ENCODE measurements at regions not wholly inside any gene's neighbourhood (a gene's known extent, or its start where the extent isn't known, plus 50 kb on each side); places are given as distances from the start of the nearest gene placed in this dataset.
"Not testable (repeated sequence)": the region's sequence is repeated elsewhere in the genome, so short reads cannot be mapped to it uniquely, and the experiment has no call there.

DNA sequence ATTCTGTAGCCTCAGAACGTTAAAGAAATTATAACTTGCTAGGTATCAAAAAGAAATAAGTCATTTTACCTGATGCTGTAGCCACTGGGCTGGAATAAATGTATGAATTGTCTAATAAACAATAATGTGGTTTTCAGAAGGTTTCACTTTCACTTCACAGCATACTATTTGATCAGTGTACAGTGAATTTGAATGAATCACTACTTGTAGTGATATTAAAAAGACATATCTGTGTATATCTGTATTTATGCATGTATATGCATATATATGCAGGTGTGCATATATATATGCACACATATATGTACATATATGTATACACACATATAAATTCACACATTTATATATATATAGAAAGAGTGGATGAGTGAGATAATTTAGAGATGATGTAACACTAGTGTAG is 440.0 kb upstream of the PCDH10 start:
- no peak for DNase-seq

DNA sequence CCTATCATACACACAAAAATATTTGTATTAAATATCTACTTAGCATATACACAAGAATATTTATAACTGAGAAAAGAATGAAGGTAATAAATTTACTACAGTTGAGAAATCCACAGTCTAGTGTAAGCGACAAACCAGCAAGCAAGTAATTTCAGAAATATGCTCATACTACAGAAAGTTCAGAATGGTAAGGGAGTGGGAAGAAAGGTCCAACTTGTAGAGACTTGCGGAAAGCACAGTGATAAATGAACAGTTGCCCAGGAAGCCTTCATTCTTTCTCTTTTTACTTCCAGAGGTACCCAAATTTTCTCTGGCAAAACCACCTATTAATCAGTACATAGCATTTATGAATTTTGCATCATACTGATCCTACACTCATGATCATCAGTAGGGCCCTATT is 438.1 kb upstream of the PCDH10 start:
- DNase-seq: no peak

DNA sequence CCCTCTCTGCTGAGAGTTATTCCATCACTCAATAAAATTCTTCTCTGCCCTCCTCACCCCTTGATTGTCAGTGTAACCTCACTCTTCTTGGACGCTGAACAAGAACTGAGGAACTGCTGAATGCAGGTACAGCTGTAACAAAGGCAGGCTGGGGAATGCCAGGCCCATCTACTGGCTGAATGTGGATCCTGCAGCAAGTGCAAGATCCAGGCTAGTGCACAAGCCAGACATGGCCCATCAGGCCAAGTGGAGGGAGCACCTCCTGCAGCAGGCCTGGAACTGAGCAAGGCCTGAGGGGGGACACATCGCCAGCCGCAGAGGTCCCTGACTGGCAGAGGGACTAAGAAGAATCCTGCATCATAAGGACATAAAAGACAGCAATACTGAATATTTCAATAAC is 411.8 kb upstream of the PCDH10 start:
- no peak for DNase-seq

DNA sequence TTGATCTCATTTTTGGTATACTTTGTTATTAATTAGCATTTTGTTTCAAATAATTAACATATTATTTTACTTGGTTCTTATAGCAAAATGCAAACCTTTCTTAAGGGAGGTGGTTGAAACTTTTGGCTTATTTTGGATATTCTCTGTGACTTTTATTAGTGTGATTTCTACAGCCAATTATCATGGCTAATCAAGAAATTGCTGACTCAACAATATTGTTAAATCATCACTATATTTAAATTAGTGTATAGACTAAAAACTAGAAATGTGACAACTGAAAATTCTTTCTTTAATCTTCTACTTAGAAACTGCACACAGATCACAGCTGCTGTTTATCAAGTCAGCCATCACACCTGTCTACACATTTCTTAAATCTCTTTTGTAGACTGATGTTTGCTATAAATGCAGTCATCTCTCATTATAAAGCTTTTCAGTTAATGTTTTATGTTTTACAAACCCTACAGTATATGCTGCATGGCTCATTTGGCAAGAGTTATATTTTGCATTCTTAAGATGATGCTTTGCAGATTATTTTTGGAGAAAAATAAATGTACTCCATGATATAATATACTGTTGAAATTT is 389.8 kb upstream of the PCDH10 start:
- no peak for DNase-seq

DNA sequence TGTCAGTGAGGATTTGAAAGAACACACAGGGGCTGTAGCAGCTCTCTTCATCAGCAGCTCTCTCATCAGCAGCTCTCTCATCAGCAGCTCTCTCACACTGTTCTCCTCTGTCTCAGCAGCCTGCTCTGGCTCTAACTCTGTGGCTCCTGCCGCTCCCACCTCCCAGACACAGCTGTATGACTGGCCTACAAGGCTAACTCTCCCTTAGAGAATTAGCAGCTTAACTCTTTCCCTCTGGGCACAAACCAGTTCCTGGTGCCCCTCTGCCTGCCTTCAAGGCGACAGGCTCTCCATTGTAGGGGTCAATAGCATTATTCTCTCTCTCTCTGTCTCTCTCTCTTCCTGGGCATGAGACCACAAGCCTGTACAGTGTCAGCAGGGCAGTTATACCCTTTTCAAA is 385.6 kb upstream of the PCDH10 start:
- no peak for DNase-seq

DNA sequence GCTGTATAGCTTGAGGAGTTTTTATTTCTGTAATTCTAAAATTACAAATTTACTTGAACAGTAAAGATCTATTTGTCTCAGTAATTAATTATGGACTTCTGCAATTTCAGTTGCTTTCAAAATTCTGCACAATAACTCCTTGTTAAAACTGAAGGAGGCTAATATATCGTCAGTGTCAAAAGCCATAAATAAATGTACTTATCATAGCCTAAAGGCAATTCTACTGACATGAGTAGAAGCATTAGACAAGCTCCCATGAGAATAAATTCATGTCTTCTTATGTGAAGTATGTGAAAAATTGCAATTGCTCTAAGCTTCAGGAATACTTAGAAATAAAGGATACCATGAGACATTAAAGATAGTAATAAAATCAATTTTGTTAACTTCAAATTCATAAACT is 381.2 kb upstream of the PCDH10 start:
- DNase-seq: no peak

DNA sequence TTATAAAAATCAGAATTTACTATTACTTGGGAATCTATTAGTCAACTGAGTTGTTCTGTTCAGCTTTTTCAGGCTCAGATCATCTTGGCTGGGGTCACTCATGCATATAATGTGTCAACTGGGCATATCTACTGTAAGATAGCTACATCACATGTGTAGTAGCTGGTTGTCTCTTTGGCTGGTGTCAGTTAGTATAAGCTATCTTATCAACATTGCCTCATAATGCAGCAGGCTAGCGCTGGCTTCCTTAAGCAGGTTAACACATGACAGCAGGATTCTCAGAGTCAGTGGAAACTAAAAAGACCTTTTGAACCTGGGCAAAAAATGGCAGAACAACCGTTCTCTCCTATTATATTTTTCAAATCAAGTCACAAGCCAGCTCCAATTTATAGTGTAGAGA is 378.3 kb upstream of the PCDH10 start:
- no peak for DNase-seq

DNA sequence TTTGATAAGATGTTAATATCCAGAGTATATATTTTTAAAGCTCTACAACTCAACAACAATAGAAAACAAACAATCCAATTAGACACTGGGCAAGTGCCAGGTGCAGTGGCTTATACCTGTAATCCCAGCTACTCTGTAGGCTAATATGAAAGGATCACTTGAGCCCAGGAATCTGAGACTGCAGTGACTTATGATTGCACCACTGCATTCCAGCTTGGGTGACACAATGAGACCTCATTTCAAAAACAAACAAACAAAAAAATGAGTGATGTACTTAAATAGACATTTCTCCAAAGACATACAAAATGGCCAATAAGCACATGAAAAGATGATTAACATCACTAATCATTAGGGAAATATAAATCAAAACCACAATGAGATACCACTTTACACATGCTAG is 356.8 kb upstream of the PCDH10 start:
- DNase-seq: no peak

DNA sequence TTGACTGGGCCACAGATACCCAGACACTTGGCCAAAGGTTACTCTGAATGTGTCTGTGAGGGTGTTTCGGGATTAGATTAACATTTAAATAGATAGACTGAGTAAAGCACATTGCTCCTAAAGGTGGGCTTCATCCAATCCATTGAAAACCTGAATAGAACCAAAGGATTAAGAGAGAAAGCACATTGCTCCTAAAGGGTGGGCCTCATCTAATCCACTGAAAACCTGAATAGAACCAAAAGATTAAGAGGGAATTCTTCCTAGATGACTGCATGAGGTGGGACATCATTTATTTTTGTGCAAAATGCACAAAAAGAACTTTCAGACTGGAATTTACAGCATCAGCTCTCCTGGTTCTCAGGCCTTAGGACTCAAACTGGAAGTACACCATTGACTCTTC is 351.2 kb upstream of the PCDH10 start:
- no peak for DNase-seq

DNA sequence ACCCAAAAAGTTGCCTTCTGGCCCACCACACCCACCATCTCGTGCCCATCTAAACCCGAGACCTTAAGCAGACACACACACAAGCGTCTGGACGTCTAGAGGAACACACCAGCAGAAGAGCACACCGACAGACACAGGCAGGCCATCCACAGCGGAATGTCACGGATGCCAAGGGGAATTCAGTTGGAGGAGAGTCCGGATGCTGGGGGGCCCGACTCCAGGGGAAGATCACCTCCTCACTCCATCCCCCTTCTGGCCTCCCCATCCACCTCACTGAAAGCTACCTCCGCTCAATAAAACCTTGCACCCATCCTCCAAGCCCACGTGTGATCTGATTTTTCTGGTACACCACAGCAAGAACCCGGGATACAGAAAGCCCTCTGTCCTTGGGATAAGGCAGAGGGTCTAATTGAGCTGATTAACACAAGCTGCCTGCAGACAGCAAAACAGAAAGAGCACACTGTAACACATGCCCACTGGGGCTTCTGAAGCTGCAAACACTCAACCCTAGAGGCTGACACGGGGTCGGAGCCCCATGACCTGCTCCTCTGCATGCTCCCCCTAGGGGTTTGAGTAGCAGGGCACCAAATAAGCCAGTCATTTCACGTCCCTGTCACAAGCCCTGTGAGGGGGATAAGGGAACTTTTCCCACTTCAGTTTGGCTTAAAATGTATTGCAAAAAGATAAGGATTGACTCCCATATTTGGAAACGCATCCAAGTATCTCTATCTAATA is 339.6 kb upstream of the PCDH10 start:
- no peak for DNase-seq

DNA sequence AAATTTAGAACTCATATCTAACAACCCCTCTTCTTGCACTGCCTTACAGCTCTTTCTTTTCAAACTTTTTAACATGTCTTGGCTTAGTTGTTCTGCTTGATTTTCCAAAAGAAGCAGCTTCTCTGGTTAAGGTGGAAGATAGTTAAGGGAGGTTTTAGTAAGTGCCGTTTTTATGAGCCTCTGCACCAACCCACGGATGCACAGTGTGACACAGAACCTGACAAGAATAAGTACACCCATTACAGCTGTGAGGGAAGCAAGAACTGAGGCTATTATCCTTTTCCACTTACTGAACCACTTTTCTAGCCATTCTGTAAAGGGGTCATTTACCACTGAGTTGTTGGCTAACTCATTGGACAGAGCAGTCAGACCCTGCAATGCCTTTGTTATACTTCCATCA is 336.0 kb upstream of the PCDH10 start:
- not testable (repeated sequence) for DNase-seq

DNA sequence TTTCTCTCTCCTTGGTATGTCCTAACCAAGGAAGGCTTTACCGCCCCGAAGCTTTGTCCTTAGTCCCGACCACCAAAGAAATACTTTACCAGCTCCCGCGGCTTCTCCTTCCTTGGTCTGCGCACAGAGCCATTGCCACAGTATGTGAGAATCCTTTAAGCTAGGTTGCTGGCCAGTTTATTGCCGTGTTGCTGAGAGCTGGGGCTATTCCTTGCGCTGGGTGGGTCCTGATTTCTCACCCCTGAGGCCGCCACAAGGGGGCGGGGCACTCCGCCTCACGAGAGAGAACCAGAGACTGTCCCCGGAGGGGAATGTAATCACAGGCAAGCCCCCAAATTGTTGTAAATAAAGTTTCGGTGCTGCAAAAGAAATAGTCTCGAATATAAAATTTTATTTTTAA is 331.0 kb upstream of the PCDH10 start:
- no peak for DNase-seq

DNA sequence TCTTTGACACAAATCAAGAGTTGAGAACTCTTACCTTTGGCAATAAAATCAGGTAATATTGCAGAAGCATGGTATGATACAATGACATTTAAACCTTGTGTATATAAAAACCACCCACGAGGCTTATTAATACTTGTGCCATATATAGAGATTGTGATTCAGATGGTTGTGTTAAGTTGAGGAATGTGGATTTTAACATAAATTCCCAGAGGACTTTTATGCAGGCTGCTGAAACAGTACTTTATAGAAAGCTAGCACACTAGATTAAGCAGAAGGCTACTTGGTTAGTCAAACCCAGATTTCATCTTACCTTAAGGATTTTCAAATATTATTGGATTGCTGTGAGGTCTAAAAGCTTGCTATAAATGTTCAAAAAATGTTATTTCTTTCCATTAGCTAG is 325.7 kb upstream of the PCDH10 start:
- no peak for DNase-seq

DNA sequence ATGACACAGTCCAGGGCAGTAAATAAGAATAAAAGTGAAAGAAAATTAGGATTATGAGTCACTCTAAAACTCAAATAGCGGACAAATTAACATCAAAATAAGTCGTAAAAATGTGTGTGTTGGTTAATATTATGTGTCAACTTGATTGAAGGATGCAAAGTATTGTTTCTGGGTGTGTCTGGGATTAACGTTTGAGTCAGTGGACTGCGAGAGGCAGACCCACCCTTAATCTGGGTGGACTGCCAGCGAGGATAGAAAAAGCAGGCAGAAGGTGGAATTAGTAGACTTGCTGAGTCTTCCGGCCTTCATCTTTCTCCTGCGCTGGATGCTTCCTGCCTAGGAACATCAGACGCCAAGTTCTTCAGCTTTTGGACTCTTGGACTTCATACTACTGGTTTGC is 324.3 kb upstream of the PCDH10 start:
- DNase-seq: no peak

DNA sequence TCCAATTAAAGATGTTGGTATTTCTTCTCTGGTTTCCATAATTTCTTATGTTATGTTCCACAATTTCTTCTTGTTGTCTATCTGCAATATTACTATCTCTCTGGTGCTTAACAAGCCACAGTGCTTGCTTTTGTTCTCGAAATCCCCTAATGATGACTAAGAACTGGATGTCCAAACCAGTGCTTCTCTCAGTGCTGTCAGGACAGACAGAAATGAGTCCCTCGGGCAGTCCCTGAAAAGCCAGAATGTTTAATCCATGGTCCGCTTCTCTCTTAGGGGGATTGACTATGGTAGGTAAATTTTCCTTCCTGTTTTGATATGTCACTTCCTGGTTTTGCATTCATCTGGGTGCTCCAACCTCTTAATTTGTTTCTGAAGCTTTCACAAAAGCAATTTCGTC is 321.6 kb upstream of the PCDH10 start:
- DNase-seq: no peak

DNA sequence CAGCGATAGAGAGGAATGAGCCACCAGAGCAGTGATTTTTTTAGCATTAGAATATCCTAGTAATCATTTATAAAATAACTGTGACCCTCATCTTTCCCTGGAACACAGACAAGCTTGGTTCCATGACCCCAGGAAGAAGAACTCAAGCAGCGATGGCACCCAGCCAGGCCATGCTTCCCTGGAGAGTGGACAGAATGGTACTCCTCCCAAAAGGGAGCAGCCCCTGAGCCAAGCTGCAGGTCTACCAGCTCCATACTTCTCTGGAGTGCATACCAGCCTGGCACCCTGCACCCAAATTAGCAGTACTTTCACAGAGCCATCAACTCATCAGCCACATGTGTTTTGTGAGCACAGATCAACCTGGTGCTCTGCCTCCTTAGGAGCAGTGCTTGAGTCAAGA is 310.9 kb upstream of the PCDH10 start:
- DNase-seq: no peak

DNA sequence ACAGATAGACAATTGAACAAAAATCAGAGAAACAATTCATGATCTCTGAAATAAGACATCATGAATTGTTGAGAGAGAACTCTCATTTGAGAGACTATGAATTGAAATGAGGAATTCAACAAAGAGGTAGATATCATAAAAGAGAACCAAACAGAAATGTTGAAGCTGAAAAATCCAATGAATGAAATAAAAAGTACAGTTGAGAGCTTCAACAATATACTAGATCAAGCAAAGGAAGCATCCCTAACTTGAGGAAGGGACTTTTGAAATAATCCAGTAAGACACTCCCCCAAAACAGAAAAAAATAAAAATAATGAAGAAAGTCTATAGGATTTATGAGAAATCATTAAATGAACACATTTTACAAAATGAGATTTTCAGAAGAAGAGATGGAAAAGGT is 310.0 kb upstream of the PCDH10 start:
- no peak for DNase-seq

DNA sequence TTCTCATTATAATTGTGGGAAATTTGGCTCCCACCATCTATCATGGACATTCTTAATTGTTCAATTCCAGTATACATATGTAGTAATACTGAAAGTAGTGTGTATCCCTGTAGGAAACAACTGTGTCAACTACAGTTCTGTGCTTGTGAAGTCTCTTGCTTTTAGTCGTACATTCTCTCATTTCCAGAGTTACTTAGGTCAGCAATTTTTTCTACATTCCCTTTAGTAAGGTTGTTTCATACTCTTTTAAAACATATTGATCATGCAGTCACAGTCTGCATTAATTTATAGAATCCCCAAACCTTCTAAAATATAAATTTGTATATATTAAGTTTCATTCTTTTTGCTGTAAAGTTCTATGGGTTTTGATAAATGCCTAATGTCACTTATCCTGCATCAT is 289.2 kb upstream of the PCDH10 start:
- no peak for DNase-seq

DNA sequence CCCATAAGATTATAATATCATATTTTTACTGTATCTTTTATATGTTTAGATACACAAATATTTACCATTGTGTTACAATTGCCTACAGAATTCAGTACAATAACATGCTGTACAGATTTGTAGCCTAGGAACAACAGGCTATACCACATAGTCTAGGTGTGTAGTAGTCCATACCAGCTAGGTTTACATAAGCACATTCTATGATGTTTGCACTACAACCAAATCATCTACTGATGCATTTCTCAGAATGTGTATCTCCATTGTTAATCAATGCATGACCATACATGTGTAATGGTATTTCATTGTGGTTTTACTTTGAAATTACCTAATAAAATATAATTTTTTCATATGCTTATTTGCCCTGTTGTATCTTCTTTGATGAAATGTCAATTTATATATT is 288.1 kb upstream of the PCDH10 start:
- DNase-seq: no peak

DNA sequence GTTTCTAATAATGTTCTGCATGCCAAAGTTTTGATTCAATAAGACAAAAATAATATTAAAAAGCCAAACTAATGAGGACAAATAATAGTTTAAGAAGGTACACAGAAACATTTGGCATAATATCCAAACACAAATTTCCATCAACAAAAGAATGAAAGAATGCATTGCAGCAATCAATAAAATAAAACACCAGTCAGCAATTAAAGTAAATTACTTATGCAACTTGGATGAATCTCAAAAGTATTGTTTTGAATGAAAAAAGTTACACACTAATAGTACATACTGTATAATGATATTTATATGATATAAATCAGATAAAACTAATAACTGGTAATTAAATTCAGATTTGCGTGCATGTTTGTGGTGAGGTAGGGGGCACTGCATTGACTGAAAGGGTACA is 285.5 kb upstream of the PCDH10 start:
- DNase-seq: no peak

DNA sequence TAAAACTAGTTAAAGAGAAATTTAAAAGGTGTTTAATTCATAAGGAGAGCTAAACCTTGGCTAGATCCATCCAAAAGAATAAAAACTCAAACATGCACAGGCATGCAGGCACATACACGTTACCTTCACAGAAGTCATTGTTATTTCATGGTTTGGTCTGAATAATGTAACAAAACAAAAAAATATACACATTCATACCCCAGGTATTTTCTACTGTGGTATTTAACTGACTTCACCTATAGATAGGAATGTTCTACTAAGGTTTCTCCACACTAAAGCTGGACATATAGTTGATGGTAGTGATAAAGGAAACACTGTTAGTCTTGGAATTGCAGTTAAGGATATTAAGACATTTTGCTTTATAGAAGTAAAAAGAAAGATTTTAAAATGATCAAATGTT is 283.6 kb upstream of the PCDH10 start:
- DNase-seq: no peak

DNA sequence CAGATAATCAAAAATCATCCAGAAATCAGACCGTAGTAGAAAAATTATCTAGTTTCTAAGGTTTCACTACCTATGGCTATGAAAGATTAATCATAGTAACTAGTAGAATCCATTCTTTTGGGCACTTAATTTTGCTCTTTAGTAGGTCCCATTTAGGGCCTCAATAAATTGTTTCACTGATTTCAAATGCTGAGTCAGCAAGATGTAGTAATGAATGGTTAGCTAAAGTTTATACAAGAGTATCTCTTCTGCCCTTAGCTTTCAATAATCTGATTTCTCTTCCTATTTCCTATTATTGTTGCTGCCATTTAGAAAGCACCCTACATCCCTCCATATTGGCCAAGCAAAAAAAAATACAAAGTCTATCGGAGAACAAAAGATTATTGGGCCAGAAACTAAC is 283.2 kb upstream of the PCDH10 start:
- no peak for DNase-seq

DNA sequence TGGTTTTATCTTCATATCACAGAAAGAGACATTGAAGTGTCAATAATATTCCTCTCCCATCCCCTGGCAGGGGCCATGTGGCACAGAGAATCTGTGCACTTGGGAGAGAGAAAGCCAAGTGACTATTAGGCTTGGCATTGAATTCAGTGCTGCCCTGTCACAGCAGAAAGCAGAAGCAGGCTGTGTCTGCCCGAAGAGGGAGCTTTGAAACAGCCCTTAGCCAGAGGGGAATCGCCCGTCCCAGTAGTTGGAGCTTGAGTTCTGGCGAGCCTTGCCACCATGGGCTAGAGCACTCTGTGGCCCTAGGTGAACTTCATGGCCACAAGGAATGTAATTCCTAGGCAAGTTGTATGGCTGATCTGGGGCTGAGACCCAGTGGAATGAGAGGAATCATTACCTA is 282.5 kb upstream of the PCDH10 start:
- DNase-seq: no peak

DNA sequence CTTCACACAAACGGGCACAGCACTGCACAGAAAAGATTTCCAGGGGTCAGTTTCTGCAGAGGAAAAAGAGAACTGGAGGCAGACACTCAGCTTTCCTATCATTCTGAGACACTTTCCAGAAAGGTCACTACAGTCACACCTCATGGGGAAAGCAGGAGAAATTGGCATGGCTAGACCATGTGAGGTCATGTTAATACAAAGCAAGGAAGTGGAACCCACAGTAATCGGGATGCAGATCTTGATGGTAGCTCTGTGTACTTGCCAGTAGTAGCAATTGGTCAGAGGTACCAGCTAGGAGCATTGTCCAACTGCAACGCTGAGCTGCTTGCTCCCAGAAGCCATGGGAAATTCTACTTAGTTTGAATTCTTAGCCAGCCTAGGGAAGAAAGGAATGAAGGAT is 255.3 kb upstream of the PCDH10 start:
- DNase-seq: no peak

DNA sequence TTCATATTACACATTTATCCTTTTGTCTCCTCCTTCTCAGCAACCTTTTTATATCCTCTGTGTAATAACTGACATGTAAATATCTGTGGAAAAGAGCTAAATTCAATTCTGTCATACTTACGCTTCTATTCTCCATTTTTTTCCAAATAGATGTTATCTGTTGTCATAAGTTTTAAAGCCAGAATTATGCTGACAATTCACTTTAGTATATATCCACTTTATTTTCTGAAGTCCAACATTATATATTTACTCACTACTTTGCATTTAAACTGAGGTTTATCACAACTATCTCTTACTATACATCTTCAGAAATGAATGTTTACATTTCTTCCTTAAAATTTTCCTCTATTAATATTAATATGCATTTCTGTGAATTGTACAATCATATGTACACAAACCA is 247.9 kb upstream of the PCDH10 start:
- no peak for DNase-seq

All from NCI-H187 (cell line).